PC-9 (cell line): ENCODE measurements at regions not wholly inside any gene's neighbourhood (a gene's known extent, or its start where the extent isn't known, plus 50 kb on each side); places are given as distances from the start of the nearest gene placed in this dataset.

Source experiments
- BruUV-seq: library from RNA; stranded (reverse); fragments of 400-500 nt; replicated peaks from 2 replicates; lab custom pipeline; 2021; lab: Mats Ljungman, UMichigan
- CTCF ChIA-PET: fragments of 300-600 bp; sonication (Branson Sonifier 250); formaldehyde crosslinking; loops from one replicate; lab custom pipeline; 2022; ENCODE audit warnings: antibody characterized with exemption; lab: Charles Lee
- POLR2A ChIA-PET: fragments of 300-600 bp; sonication (Branson Sonifier 250); formaldehyde crosslinking; loops from one replicate; lab custom pipeline; 2022; ENCODE audit warnings: antibody characterized with exemption; ENCODE audit not compliant: unreplicated experiment; lab: Charles Lee
- DNase-seq, 2 experiments: peaks; one replicate each; pipeline versions ENCODE4 v3.0.0 to v3.0.0-alpha.2; 2015 to 2022; ENCODE audit warnings: mixed read lengths in 1 of 2
- H2AFZ ChIP-seq: fragments of 200-600 bp; sonication (generic); 2 replicates; pipeline ENCODE4 v1.8.1; 2017; ENCODE audit warnings: antibody characterized with exemption
- H3F3A ChIP-seq: fragments of 200-600 bp; sonication (generic); 2 replicates; pipeline ENCODE4 v1.8.1; 2017; ENCODE audit warnings: antibody characterized with exemption, mild to moderate bottlenecking, low read depth; ENCODE audit not compliant: insufficient read depth
- H3K27ac ChIP-seq: fragments of 200-600 bp; sonication (generic); 2 replicates; pipeline ENCODE4 v1.6.1; 2016; ENCODE audit warnings: mixed run types
- H3K27me3 ChIP-seq: fragments of 200-600 bp; sonication (generic); 2 replicates; pipeline ENCODE4 v1.6.1; 2016; ENCODE audit warnings: low read depth, mixed run types; ENCODE audit not compliant: insufficient read depth
- H3K36me3 ChIP-seq: fragments of 200-600 bp; sonication (generic); 2 replicates; pipeline ENCODE4 v1.6.1; 2016; ENCODE audit warnings: low read depth, mixed run types
- H3K4me1 ChIP-seq: fragments of 200-600 bp; sonication (generic); replicated peaks from 2 replicates; pipeline ENCODE4 v1.6.1; 2016; ENCODE audit warnings: mixed run types; ENCODE audit not compliant: insufficient read depth
- H3K4me2 ChIP-seq: fragments of 200-600 bp; sonication (generic); 2 replicates; pipeline ENCODE4 v1.6.1; 2017; ENCODE audit warnings: mixed run types
- H3K4me3 ChIP-seq: fragments of 200-600 bp; sonication (generic); 2 replicates; pipeline ENCODE4 v1.6.1; 2016; ENCODE audit warnings: mixed run types
- H3K79me2 ChIP-seq: fragments of 200-600 bp; sonication (generic); 2 replicates; pipeline ENCODE4 v1.6.1; 2017; ENCODE audit warnings: low read depth, mixed run types
- H3K9me2 ChIP-seq: fragments of 200-600 bp; sonication (generic); 2 replicates; pipeline ENCODE4 v1.8.1; 2017; ENCODE audit warnings: mild to moderate bottlenecking; ENCODE audit not compliant: insufficient read depth
- H3K9me3 ChIP-seq: fragments of 200-600 bp; sonication (generic); 2 replicates; pipeline ENCODE4 v1.8.1; 2016; ENCODE audit warnings: low read depth; ENCODE audit not compliant: insufficient read depth
- H4K20me1 ChIP-seq: fragments of 200-600 bp; sonication (generic); 2 replicates; pipeline ENCODE4 v1.8.1; 2017; ENCODE audit not compliant: insufficient read depth
- CTCF ChIP-seq: fragments of 200-600 bp; sonication (generic); conservative IDR thresholded peaks from 2 replicates; pipeline ENCODE4 v1.6.1; 2017; ENCODE audit warnings: mixed run types, antibody characterized with exemption, mild to moderate bottlenecking, moderate library complexity
- EZH2 ChIP-seq: fragments of 200-600 bp; sonication (generic); IDR thresholded peaks from 2 replicates; pipeline ENCODE4 v1.8.0; 2017; ENCODE audit warnings: antibody characterized with exemption, low read depth
- intact Hi-C: fragments of 100-400 bp; cut with micrococcal nuclease; formaldehyde crosslinking; loops from one replicate; pipeline ENCODE4 v1.10.0; 2022; ENCODE audit not compliant: unreplicated experiment

GRCh38 chr1:175891783-175892309 is 148.5 kb upstream of the TNR start:
- DNase-seq: no peak
- H3K4me1 ChIP-seq: no peaks in the 10 kb centered on the region
- H3K27me3 ChIP-seq: no peaks in the 10 kb centered on the region
- H3K27ac ChIP-seq: no peak overlapping the region
- no peaks in the 10 kb centered on the region for H3K9me3 ChIP-seq
- no peaks in the 10 kb centered on the region for H3K79me2 ChIP-seq
- H3F3A ChIP-seq: no peaks in the 10 kb centered on the region
- no peaks in the 10 kb centered on the region for H3K36me3 ChIP-seq
- CTCF ChIA-PET: no interaction called here
- H3K4me3 ChIP-seq: no peak overlapping the region
- H4K20me1 ChIP-seq: no peaks in the 10 kb centered on the region
- H3K9me2 ChIP-seq: no peaks in the 10 kb centered on the region
- no peak overlapping the region for H3K4me2 ChIP-seq
- no peak overlapping the region for H2AFZ ChIP-seq
- no TSS peak for BruUV-seq
- intact Hi-C loops: no loop called here
- POLR2A ChIA-PET: no interaction called here
- no peak for TF ChIP-seq EZH2
- no peak for TF ChIP-seq CTCF

GRCh38 chr1:175890958-175891357 is 147.6 kb upstream of the TNR start:
- H3K36me3 ChIP-seq: no peaks in the 10 kb centered on the region
- no peaks in the 10 kb centered on the region for H3K27me3 ChIP-seq
- no peak overlapping the region for H3K4me3 ChIP-seq
- BruUV-seq: no TSS peak
- ChIA-PET CTCF (no interaction called here), POLR2A (no interaction called here)
- H3K79me2 ChIP-seq: no peaks in the 10 kb centered on the region
- H2AFZ ChIP-seq: no peak overlapping the region
- no peak for DNase-seq
- H3K27ac ChIP-seq: no peak overlapping the region
- H3K4me1 ChIP-seq: no peaks in the 10 kb centered on the region
- no peaks in the 10 kb centered on the region for H3F3A ChIP-seq
- H4K20me1 ChIP-seq: no peaks in the 10 kb centered on the region
- H3K9me2 ChIP-seq: no peaks in the 10 kb centered on the region
- no peak for TF ChIP-seq EZH2
- no peak overlapping the region for H3K4me2 ChIP-seq
- intact Hi-C loops: no loop called here
- no peaks in the 10 kb centered on the region for H3K9me3 ChIP-seq

GRCh38 chr1:175889848-175890247 is 146.5 kb upstream of the TNR start:
- no peak for DNase-seq
- Histone ChIP-seq H2AFZ (no peak overlapping the region), H3K27me3 (no peaks in the 10 kb centered on the region), H3K4me3 (no peak overlapping the region), H3K4me2 (no peak overlapping the region), H3K9me3 (no peaks in the 10 kb centered on the region), H3K27ac (no peak overlapping the region), H3K36me3 (no peaks in the 10 kb centered on the region), H3K9me2 (no peaks in the 10 kb centered on the region), H3K79me2 (no peaks in the 10 kb centered on the region), H3F3A (no peaks in the 10 kb centered on the region), H3K4me1 (no peaks in the 10 kb centered on the region), H4K20me1 (no peaks in the 10 kb centered on the region)
- TF ChIP-seq EZH2: no peak
- no peak for TF ChIP-seq CTCF
- POLR2A ChIA-PET: no interaction called here
- intact Hi-C loops: no loop called here
- CTCF ChIA-PET: no interaction called here
- no TSS peak for BruUV-seq

- H4K20me1 ChIP-seq: no peaks in the 10 kb centered on the region
- CTCF ChIA-PET: no interaction called here
- no peaks in the 10 kb centered on the region for H3K27me3 ChIP-seq
- no peak for DNase-seq
- BruUV-seq: no TSS peak
- H3K79me2 ChIP-seq: no peaks in the 10 kb centered on the region
- H3K4me3 ChIP-seq: no peak overlapping the region
- H3K9me2 ChIP-seq: no peaks in the 10 kb centered on the region
- no peaks in the 10 kb centered on the region for H3K9me3 ChIP-seq
- TF ChIP-seq CTCF (no peak), EZH2 (no peak)
- POLR2A ChIA-PET: no interaction called here
- H3K4me1 ChIP-seq: no peaks in the 10 kb centered on the region
- H3F3A ChIP-seq: no peaks in the 10 kb centered on the region
- H2AFZ ChIP-seq: no peak overlapping the region
- no peak overlapping the region for H3K27ac ChIP-seq
- H3K36me3 ChIP-seq: no peaks in the 10 kb centered on the region
- H3K4me2 ChIP-seq: no peak overlapping the region
- intact Hi-C loops: no loop called here
Measured at GRCh38 chr1:175888996-175889395, 145.6 kb upstream of the TNR start.
